Keratinocyte (primary cell): ENCODE measurements at regions not wholly inside any gene's neighbourhood (a gene's known extent, or its start where the extent isn't known, plus 50 kb on each side); places are given as distances from the start of the nearest gene placed in this dataset.

Source experiments
- DNase-seq: peaks from one replicate; pipeline ENCODE4 v3.0.0-alpha.2; 2011; ENCODE audit warnings: low read depth, missing footprints, low spot score
- FAIRE-seq: peaks from 2 replicates; lab custom pipeline; 2011; peaks lifted over from hg19 to GRCh38; lab: Jason Lieb, UNC
- H2AFZ ChIP-seq: 2 replicates; pipeline ENCODE4 v1.6.0; 2012; ENCODE audit warnings: low read length, control low read depth, inconsistent platforms; ENCODE audit not compliant: control insufficient read depth
- H3K27ac ChIP-seq: 2 replicates; pipeline ENCODE4 v1.5.1; 2011; ENCODE audit warnings: low read length; ENCODE audit not compliant: control insufficient read depth, insufficient read depth
- H3K27me3 ChIP-seq: 3 replicates; pipeline ENCODE4 v1.6.0; 2011; ENCODE audit warnings: low read length; ENCODE audit not compliant: control insufficient read depth, insufficient read depth; ENCODE audit errors: extremely low read depth
- H3K36me3 ChIP-seq, 2 experiments: 2 replicates in 1 of 2; 3 replicates in 1 of 2; pipeline ENCODE4 v1.5.1; 2011; ENCODE audit warnings: low read length in 2 of 2, mild to moderate bottlenecking in 1 of 2; ENCODE audit not compliant: control insufficient read depth in 2 of 2, insufficient read depth in 2 of 2; ENCODE audit errors: extremely low read depth in 1 of 2
- H3K4me1 ChIP-seq: 3 replicates; pipeline ENCODE4 v1.5.1; 2011; ENCODE audit warnings: low read length; ENCODE audit not compliant: control insufficient read depth, insufficient read depth; ENCODE audit errors: extremely low read depth
- H3K4me2 ChIP-seq: 3 replicates; pipeline ENCODE4 v1.6.0; 2011; ENCODE audit warnings: low read depth, low read length; ENCODE audit not compliant: control insufficient read depth, insufficient read depth; ENCODE audit errors: extremely low read depth
- H3K4me3 ChIP-seq, 3 experiments: fragments of 200-600 bp in 1 of 3; sonication (generic) in 1 of 3; 2 replicates in 2 of 3; 3 replicates in 1 of 3; pipeline ENCODE4 v1.5.1; 2011 to 2016; ENCODE audit warnings: low read length in 3 of 3, mild to moderate bottlenecking in 3 of 3, control low read depth in 2 of 3, inconsistent platforms in 1 of 3, low read depth in 1 of 3, mixed read lengths in 1 of 3, mixed run types in 1 of 3, moderate library complexity in 1 of 3; ENCODE audit not compliant: control insufficient read depth in 2 of 3, insufficient read depth in 2 of 3; ENCODE audit errors: extremely low read depth in 1 of 3
- H3K79me2 ChIP-seq: 2 replicates; pipeline ENCODE4 v1.6.0; 2012; ENCODE audit warnings: low read length; ENCODE audit not compliant: control insufficient read depth, insufficient read depth
- H3K9ac ChIP-seq: 3 replicates; pipeline ENCODE4 v1.6.0; 2011; ENCODE audit warnings: low read length; ENCODE audit not compliant: control insufficient read depth, insufficient read depth; ENCODE audit errors: extremely low read depth
- H3K9me1 ChIP-seq: 3 replicates; pipeline ENCODE4 v1.6.0; 2011; ENCODE audit warnings: low read length; ENCODE audit not compliant: control insufficient read depth, insufficient read depth; ENCODE audit errors: extremely low read depth
- H3K9me3 ChIP-seq: 2 replicates; pipeline ENCODE4 v1.5.1; 2012; ENCODE audit warnings: low read depth, low read length; ENCODE audit not compliant: control insufficient read depth
- H4K20me1 ChIP-seq: 3 replicates; pipeline ENCODE4 v1.6.0; 2011; ENCODE audit warnings: low read length; ENCODE audit not compliant: control insufficient read depth, insufficient read depth; ENCODE audit errors: extremely low read depth
- CTCF ChIP-seq, 3 experiments: IDR thresholded peaks in 1 of 3; conservative IDR thresholded peaks in 1 of 3; optimal IDR thresholded peaks in 1 of 3; 2 replicates in 2 of 3; 3 replicates in 1 of 3; pipeline versions ENCODE3 to v1.5.1; 2011; ENCODE audit warnings: low read length in 3 of 3, mild to moderate bottlenecking in 3 of 3, moderate library complexity in 2 of 3, control low read depth in 1 of 3, inconsistent platforms in 1 of 3; ENCODE audit not compliant: insufficient read depth in 2 of 3; ENCODE audit errors: extremely low read depth in 1 of 3
- EZH2 ChIP-seq: IDR thresholded peaks from one replicate; pipeline ENCODE4 v1.6.1; 2012; ENCODE audit warnings: inconsistent platforms, mild to moderate bottlenecking, low read length, moderate library complexity
- dilution Hi-C: fragments of 300-500 bp; cut with MboI; formaldehyde crosslinking; loops from one replicate; pipeline ENCODE4 v1.7.0; 2020; ENCODE audit warnings: low sequenced_read_pairs; ENCODE audit not compliant: extremely low pct_ligation_motif_present

GRCh38 chr4:41433361-41433760, 104.6 kb upstream of the LIMCH1 start:
- no peaks in the 10 kb centered on the region for H3K79me2 ChIP-seq
- TF ChIP-seq EZH2 (no peak), CTCF (optimal IDR thresholded peaks at IDR 0.05 in 1 of 3, IDR thresholded peaks at IDR 0.05 in 1 of 3, conservative IDR thresholded peaks at IDR 0.05 in 1 of 3; ENCODE audit: extremely low read depth in 1 of 3, insufficient read depth in 2 of 3, low read length in 3 of 3) (no peak)
- dilution Hi-C loops = no loop called here
- FAIRE-seq (no peak), DNase-seq (no peak)
- H3K27ac ChIP-seq = no peak overlapping the region
- H2AFZ ChIP-seq = no peak overlapping the region
- H3K4me1 ChIP-seq = no peaks in the 10 kb centered on the region
- no peak overlapping the region for H3K9ac ChIP-seq
- no peaks in the 10 kb centered on the region for H3K27me3 ChIP-seq
- no peaks in the 10 kb centered on the region for H4K20me1 ChIP-seq
- H3K4me2 ChIP-seq = no peak overlapping the region
- H3K4me3 ChIP-seq = no peak overlapping the region
- H3K9me3 ChIP-seq = no peaks in the 10 kb centered on the region
- no peaks in the 10 kb centered on the region for H3K9me1 ChIP-seq
- no peaks in the 10 kb centered on the region for H3K36me3 ChIP-seq

GRCh38 chr4:41435510-41435909, 102.4 kb upstream of the LIMCH1 start:
- H3K9ac ChIP-seq = no peak overlapping the region
- H3K27me3 ChIP-seq = no peaks in the 10 kb centered on the region
- H3K4me3 ChIP-seq = no peak overlapping the region
- no peaks in the 10 kb centered on the region for H3K9me3 ChIP-seq
- H3K9me1 ChIP-seq = no peaks in the 10 kb centered on the region
- no peaks in the 10 kb centered on the region for H3K79me2 ChIP-seq
- H4K20me1 ChIP-seq = no peaks in the 10 kb centered on the region
- H3K4me1 ChIP-seq = no peaks in the 10 kb centered on the region
- no peaks in the 10 kb centered on the region for H3K36me3 ChIP-seq
- H3K4me2 ChIP-seq = no peak overlapping the region
- no peak for DNase-seq
- no peak overlapping the region for H2AFZ ChIP-seq
- dilution Hi-C loops = no loop called here
- no peak overlapping the region for H3K27ac ChIP-seq
- no peak for TF ChIP-seq CTCF (optimal IDR thresholded peaks at IDR 0.05 in 1 of 3, IDR thresholded peaks at IDR 0.05 in 1 of 3, conservative IDR thresholded peaks at IDR 0.05 in 1 of 3; ENCODE audit: extremely low read depth in 1 of 3, insufficient read depth in 2 of 3, low read length in 3 of 3)
- no peak for FAIRE-seq
